ENCODE measurements at regions not wholly inside any gene's neighbourhood (a gene's known extent, or its start where the extent isn't known, plus 50 kb on each side); places are given as distances from the start of the nearest gene placed in this dataset.

DNA sequence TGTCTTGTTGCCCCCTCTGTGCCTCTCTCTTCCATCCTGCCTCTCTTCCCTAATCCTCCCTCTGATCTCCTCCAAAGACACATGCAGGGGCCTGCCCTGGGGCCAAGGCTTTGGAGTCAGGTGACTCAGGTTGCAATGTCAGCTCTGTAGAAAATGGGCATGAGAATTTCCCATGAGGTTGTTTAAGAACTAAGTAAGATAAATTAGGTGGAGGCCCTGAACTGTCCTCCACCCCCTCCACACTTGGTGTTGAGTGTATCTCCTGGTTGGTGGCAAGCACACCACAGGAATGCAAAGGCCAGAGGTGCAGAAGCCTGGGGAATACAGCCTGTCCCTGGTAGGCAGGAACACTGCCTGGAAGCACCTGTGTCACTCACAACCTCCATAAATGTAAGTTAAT lies 63.9 kb upstream of the GRIK3 start:
- Histone ChIP-seq H3K4me3 (no peak overlapping the region), H3K27ac (no peak overlapping the region)
- DNase-seq (ENCODE audit: low spot score), result no peak
- TF ChIP-seq, protein P1, sequence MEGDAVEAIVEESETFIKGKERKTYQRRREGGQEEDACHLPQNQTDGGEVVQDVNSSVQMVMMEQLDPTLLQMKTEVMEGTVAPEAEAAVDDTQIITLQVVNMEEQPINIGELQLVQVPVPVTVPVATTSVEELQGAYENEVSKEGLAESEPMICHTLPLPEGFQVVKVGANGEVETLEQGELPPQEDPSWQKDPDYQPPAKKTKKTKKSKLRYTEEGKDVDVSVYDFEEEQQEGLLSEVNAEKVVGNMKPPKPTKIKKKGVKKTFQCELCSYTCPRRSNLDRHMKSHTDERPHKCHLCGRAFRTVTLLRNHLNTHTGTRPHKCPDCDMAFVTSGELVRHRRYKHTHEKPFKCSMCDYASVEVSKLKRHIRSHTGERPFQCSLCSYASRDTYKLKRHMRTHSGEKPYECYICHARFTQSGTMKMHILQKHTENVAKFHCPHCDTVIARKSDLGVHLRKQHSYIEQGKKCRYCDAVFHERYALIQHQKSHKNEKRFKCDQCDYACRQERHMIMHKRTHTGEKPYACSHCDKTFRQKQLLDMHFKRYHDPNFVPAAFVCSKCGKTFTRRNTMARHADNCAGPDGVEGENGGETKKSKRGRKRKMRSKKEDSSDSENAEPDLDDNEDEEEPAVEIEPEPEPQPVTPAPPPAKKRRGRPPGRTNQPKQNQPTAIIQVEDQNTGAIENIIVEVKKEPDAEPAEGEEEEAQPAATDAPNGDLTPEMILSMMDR (IDR thresholded peaks at IDR 0.05), result no peak

DNA sequence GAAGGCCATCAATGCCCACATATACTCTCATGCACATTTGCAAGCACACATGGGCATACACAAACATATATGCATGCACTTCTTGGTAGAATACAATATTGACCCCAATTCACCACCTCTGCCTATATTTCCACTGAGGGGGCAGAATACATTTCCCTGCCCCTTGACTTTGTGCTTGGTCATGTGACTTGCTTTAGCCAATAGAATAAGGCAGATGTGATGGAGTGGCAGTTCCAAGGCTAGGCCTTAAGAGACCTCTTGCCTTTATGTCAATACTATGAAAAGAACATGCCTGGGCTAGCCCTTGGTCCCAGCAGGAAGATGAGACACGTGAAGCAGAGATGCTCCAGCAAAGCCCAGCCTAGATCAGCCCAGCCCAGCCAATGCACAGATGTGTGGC lies 66.0 kb upstream of the GRIK3 start:
- Histone ChIP-seq H3K4me3 (no peak overlapping the region), H3K27ac (no peak overlapping the region)
- TF ChIP-seq, protein P1 (IDR thresholded peaks at IDR 0.05), result no peak
- DNase-seq (ENCODE audit: low spot score), result no peak

DNA sequence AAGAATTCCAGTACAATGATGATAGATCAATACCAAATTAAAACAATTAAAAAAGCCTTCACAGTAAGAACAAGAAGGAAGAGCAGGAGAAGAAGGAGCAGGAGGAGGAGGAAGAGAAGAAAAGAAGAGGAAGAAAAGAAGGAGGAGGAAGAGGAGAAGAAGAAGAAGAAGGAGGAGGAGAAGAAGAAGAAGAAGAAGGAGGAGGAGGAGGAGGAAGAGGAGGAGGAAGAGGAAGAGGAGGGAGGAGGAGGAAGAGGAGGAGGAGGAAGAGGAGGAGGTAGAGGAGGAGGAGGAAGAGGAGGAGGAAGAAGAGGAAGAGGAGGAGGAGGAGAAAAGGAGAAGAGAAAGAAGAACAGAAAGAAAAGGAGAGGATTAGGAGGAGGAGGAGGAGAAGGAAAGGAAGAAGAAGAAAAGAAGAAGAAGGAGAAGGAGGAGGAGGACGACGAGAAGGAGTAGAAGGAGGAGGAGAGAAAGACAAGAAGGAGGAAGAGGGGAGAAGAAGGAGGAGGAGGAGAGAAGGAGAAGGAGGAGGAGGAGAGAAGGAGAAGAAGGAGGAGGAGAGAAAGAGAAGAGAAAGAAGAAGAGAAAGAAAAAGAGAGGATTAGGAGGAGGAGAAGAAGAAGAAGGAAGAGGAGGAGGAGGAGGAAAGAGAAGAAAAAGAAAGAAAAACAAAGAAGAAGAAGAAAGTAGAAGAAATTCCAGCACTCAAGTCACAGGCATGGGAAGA lies 68.5 kb upstream of the GRIK3 start:
- Histone ChIP-seq H3K4me3 (no peak overlapping the region), H3K27ac (no peak overlapping the region)
- DNase-seq (ENCODE audit: low spot score), result no peak
- TF ChIP-seq, protein P1 (IDR thresholded peaks at IDR 0.05), result no peak

DNA sequence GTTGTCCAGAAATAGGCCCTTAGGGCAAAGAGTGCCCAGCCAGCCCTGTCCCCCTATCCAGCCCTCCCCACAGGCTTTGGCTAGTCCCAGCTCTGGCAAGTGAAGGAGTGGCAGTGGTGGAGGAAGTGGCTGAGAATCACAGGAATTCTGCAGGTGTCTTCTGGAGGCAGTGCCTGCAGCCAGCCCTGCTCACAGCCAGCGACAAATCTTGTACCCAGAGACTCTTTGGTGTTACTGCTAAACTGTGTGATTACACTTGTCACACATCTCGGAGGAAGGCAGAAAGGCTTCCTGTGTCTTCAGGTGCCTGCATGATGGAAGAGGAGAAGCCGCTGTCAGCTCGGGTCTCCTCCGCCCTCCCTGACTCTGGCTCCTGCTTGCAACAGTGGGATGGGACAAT lies 71.6 kb upstream of the GRIK3 start:
- Histone ChIP-seq H3K27ac (no peak overlapping the region), H3K4me3 (no peak overlapping the region)
- no peak for DNase-seq (ENCODE audit: low spot score)
- TF ChIP-seq, protein P1 (IDR thresholded peaks at IDR 0.05), result no peak

DNA sequence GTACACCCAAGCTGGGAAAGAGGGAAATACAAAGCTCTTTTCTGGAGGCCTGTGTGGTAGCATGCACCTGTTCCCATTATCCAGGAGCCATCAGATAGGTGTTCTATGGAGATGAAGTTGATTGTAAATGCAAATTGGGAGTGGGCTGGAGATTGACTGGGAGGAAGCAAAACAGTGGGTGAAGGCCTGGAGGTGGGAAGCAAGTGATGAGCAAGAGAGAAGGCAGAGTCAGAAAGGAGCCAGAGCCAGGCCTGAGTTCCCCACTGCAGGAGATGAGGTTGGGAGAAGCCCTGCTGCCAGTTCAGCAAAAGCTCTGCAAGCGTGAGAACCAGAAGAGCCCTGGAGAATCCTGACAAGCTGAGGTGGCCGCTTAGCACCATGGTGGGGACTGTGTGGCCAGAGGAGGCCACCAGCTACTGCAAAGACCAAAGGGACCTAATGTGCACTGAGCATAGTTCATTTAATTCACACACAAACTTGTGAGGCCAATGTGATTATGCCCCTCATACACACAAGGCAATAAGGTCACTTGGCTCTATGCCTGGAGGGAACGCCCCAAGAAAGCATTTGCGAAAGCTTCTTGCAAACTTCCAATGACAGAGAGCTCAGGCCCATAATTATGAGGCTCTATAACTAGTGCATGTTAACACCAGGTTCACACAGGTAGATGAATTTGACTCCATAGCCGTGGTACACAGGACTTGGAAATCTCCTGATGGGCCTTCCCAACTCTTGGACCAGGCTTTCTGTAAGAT lies 73.0 kb upstream of the GRIK3 start:
- H3K4me3 ChIP-seq, result no peak overlapping the region
- no peak overlapping the region for H3K27ac ChIP-seq
- TF ChIP-seq, protein P1 (IDR thresholded peaks at IDR 0.05), result no peak
- DNase-seq (ENCODE audit: low spot score), result no peak

DNA sequence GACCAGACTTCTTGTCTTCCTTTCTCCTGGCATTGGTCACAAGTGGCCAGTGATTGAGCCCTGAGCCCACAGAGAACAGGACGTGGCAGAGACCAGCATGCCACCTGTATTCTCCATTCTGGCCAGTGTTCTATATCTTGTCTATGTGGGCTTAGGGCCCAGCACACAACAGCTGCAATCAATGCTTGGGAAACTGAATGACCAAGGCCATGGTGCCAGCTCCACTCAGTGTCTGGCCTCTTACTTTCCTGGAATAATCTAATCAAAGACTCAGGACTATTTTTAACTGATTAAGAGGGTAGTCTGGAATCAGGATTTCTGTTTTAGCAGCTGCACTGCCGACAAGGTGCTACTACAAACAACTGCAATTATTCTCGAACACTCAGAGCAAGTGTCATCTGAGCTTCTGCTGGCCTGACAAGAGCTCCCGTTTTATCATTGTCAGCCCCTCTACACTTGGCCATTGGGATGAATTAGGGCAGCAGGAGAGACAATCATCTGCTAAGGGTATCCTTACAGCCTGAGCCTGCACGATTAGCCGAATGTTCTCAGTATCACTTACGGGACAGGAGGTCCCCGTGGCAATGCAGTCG lies 74.4 kb upstream of the GRIK3 start:
- Histone ChIP-seq H3K4me3 (no peak overlapping the region), H3K27ac (no peak overlapping the region)
- TF ChIP-seq, protein P1 (IDR thresholded peaks at IDR 0.05), result no peak
- no peak for DNase-seq (ENCODE audit: low spot score)

All from coronary artery (tissue), 2 donors.